ENCODE measurements at regions not wholly inside any gene's neighbourhood (a gene's known extent, or its start where the extent isn't known, plus 50 kb on each side); places are given as distances from the start of the nearest gene placed in this dataset.

DNA sequence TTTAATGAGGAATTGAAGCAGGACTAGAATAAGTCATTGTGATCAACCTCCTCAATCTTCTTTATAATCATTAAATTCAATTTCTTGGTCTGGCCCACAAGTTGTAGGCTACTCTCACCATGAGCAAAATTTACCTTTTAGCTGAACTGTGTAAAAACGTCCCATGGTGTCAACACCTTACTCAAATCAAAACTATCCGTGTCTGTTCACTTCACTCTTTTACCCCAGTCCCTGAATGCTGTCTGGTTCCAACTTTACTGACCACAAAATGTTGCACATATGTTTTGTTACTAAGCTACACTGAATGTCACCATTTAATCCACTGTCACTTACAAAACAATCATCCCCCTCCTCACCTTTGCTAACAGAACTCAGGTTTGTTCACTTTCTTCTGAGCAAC, 951.6 kb upstream of the SLC39A10 start:
- ATAC-seq (ENCODE audit: low read depth) (no peak), DNase-seq (no peak)
- CTCF ChIA-PET = no interaction called here
- 91% methylated on average over 2 of the region's 2 CpGs for WGBS (ENCODE audit: insufficient coverage)
- Mint-ChIP-seq H3K4me1 (no peaks in the 10 kb centered on the region), H3K27me3 (no peaks in the 10 kb centered on the region), H3K4me3 (no peak overlapping the region), H3K27ac (no peak overlapping the region), H3K9me3 (ENCODE audit: insufficient read depth) (no peaks in the 10 kb centered on the region)
- Histone ChIP-seq H3K27me3 (replicated peaks in 1 of 4; ENCODE audit: control extremely low read depth in 1 of 4, control insufficient read depth in 3 of 4, insufficient read depth in 4 of 4, low read length in 3 of 4) (no peaks in the 10 kb centered on the region), H3K4me3 (ENCODE audit: control extremely low read depth in 1 of 5, extremely low read depth in 1 of 5, insufficient read depth in 1 of 5, low read depth in 2 of 5, low read length in 4 of 5) (no peak overlapping the region), H4K20me1 (ENCODE audit: control insufficient read depth, insufficient read depth, low read length, poor library complexity, severe bottlenecking) (no peaks in the 10 kb centered on the region), H3K4me1 (ENCODE audit: control insufficient read depth in 2 of 2, insufficient read depth in 2 of 2, low read length in 2 of 2) (no peaks in the 10 kb centered on the region), H3K4me2 (replicated peaks; ENCODE audit: low read depth, low read length, poor library complexity, severe bottlenecking) (no peak overlapping the region), H3K36me3 (replicated peaks in 1 of 2; ENCODE audit: control extremely low read depth in 1 of 2, control insufficient read depth in 1 of 2, extremely low read depth in 1 of 2, insufficient read depth in 2 of 2, low read length in 1 of 2) (no peaks in the 10 kb centered on the region), H3K9me3 (ENCODE audit: control extremely low read depth in 1 of 3, control insufficient read depth in 2 of 3, insufficient read depth in 1 of 3, low read length in 2 of 3) (no peaks in the 10 kb centered on the region), H3K9ac (ENCODE audit: low read length) (no peak overlapping the region), H2AFZ (ENCODE audit: insufficient read depth, low read depth, low read length, poor library complexity, severe bottlenecking) (no peak overlapping the region), H3K79me2 (ENCODE audit: control insufficient read depth, insufficient read depth, low read length) (no peaks in the 10 kb centered on the region), H3K27ac (ENCODE audit: low read length in 2 of 2) (no peak overlapping the region)
- POLR2A ChIA-PET = no interaction called here
- intact Hi-C loops (cut with micrococcal nuclease) = no loop called here
- TF ChIP-seq CTCF (IDR thresholded peaks at IDR 0.05) = no peak
- TF ChIP-seq EZH2 (IDR thresholded peaks at IDR 0.05; ENCODE audit: borderline replicate concordance, insufficient read depth, low read depth, low read length, poor library complexity, severe bottlenecking) = no peak

GRCh38 chr2:194700726-194701125, 956.3 kb upstream of the SLC39A10 start:
- no peaks in the 10 kb centered on the region for H3K79me2 ChIP-seq (ENCODE audit: control insufficient read depth, insufficient read depth, low read length)
- Mint-ChIP-seq H3K27ac (no peak overlapping the region), H3K9me3 (ENCODE audit: insufficient read depth) (no peaks in the 10 kb centered on the region), H3K27me3 (no peaks in the 10 kb centered on the region), H3K4me1 (no peaks in the 10 kb centered on the region), H3K4me3 (no peak overlapping the region)
- ChIA-PET CTCF (no interaction called here), POLR2A (no interaction called here)
- DNase-seq (no peak), ATAC-seq (ENCODE audit: low read depth) (no peak)
- H2AFZ ChIP-seq (ENCODE audit: insufficient read depth, low read depth, low read length, poor library complexity, severe bottlenecking) = no peak overlapping the region
- no peaks in the 10 kb centered on the region for H3K4me1 ChIP-seq (ENCODE audit: control insufficient read depth in 2 of 2, insufficient read depth in 2 of 2, low read length in 2 of 2)
- no peaks in the 10 kb centered on the region for H3K27me3 ChIP-seq (replicated peaks in 1 of 4; ENCODE audit: control extremely low read depth in 1 of 4, control insufficient read depth in 3 of 4, insufficient read depth in 4 of 4, low read length in 3 of 4)
- TF ChIP-seq CTCF (IDR thresholded peaks at IDR 0.05) = no peak
- intact Hi-C loops (cut with micrococcal nuclease) = no loop called here
- no peak overlapping the region for H3K4me2 ChIP-seq (replicated peaks; ENCODE audit: low read depth, low read length, poor library complexity, severe bottlenecking)
- H3K4me3 ChIP-seq (ENCODE audit: control extremely low read depth in 1 of 5, extremely low read depth in 1 of 5, insufficient read depth in 1 of 5, low read depth in 2 of 5, low read length in 4 of 5) = no peak overlapping the region
- H3K27ac ChIP-seq (ENCODE audit: low read length in 2 of 2) = no peak overlapping the region
- no peaks in the 10 kb centered on the region for H3K9me3 ChIP-seq (ENCODE audit: control extremely low read depth in 1 of 3, control insufficient read depth in 2 of 3, insufficient read depth in 1 of 3, low read length in 2 of 3)
- no peaks in the 10 kb centered on the region for H3K36me3 ChIP-seq (replicated peaks in 1 of 2; ENCODE audit: control extremely low read depth in 1 of 2, control insufficient read depth in 1 of 2, extremely low read depth in 1 of 2, insufficient read depth in 2 of 2, low read length in 1 of 2)
- H3K9ac ChIP-seq (ENCODE audit: low read length) = no peak overlapping the region
- H4K20me1 ChIP-seq (ENCODE audit: control insufficient read depth, insufficient read depth, low read length, poor library complexity, severe bottlenecking) = no peaks in the 10 kb centered on the region

Measured in B cell (primary cell).